GM12878 (cell line): ENCODE measurements at regions not wholly inside any gene's neighbourhood (a gene's known extent, or its start where the extent isn't known, plus 50 kb on each side); places are given as distances from the start of the nearest gene placed in this dataset.

ENCODE experiments used
- ATAC-seq: fragments of 200-7000 bp; cut with Tn5 transposase; 3 replicates; pipeline ENCODE4 v1.9.1; 2020; ENCODE audit warnings: mild to moderate bottlenecking, moderate library complexity
- BruUV-seq: library from RNA; stranded (reverse); fragments of 400-500 nt; replicated peaks from 2 replicates; lab custom pipeline; 2021; lab: Mats Ljungman, UMichigan
- CTCF ChIA-PET: fragments of 300-600 bp; sonication (Branson Sonifier 250); formaldehyde crosslinking; extraction: SDS; loops from one replicate; lab custom pipeline; 2021; ENCODE audit warnings: inconsistent platforms; lab: Yijun Ruan, JAX
- POLR2A ChIA-PET: fragments of 350-600 bp; formaldehyde crosslinking; extraction: SDS; loops from one replicate; lab custom pipeline; 2021; ENCODE audit warnings: inconsistent platforms; lab: Charles Lee
- RAD21 ChIA-PET: fragments of 300-600 bp; sonication (Branson Sonifier 250); formaldehyde crosslinking; loops from one replicate; lab custom pipeline; 2023; ENCODE audit warnings: antibody characterized with exemption; ENCODE audit not compliant: unreplicated experiment; lab: Charles Lee
- SMC1A ChIA-PET: fragments of 300-600 bp; sonication (Branson Sonifier 250); formaldehyde crosslinking; loops from one replicate; lab custom pipeline; 2023; ENCODE audit not compliant: unreplicated experiment, uncharacterized antibody; lab: Charles Lee
- DNase-seq: peaks from one replicate; pipeline ENCODE4 v3.0.0-alpha.2; 2011; ENCODE audit warnings: low read depth, low spot score
- FAIRE-seq: peaks from 3 replicates; lab custom pipeline; 2011; peaks lifted over from hg19 to GRCh38; lab: Jason Lieb, UNC
- H2AFZ ChIP-seq: 2 replicates; pipeline ENCODE4 v1.6.0; 2011; ENCODE audit warnings: low read depth, low read length, control low read depth; ENCODE audit not compliant: control insufficient read depth
- H3K27ac ChIP-seq: 2 replicates; pipeline ENCODE4 v1.5.1; 2011; ENCODE audit warnings: control low read depth; ENCODE audit not compliant: control insufficient read depth, insufficient read depth
- H3K27me3 ChIP-seq, 2 experiments: replicated peaks in 1 of 2; 2 replicates each; pipeline versions ENCODE4 v1.6.0 to v1.6.1; 2011; ENCODE audit warnings: low read length in 1 of 2; ENCODE audit not compliant: control insufficient read depth in 2 of 2, insufficient read depth in 2 of 2
- H3K36me3 ChIP-seq, 2 experiments: 2 replicates each; pipeline ENCODE4 v1.5.1; 2011; ENCODE audit warnings: low read length in 1 of 2; ENCODE audit not compliant: control insufficient read depth in 2 of 2, insufficient read depth in 2 of 2
- H3K4me1 ChIP-seq: 2 replicates; pipeline ENCODE4 v1.6.1; 2011; ENCODE audit warnings: mild to moderate bottlenecking, low read length, moderate library complexity, mixed read lengths; ENCODE audit not compliant: control insufficient read depth, insufficient read depth
- H3K4me2 ChIP-seq: 2 replicates; pipeline ENCODE4 v1.6.0; 2011; ENCODE audit warnings: control low read depth; ENCODE audit not compliant: control insufficient read depth, insufficient read depth
- H3K4me3 ChIP-seq: fragments of 200-600 bp; sonication (generic); 2 replicates; pipeline ENCODE4 v1.5.1; 2016
- H3K79me2 ChIP-seq: 2 replicates; pipeline ENCODE4 v1.6.0; 2011; ENCODE audit warnings: low read length; ENCODE audit not compliant: control insufficient read depth, insufficient read depth
- H3K9ac ChIP-seq: 2 replicates; pipeline ENCODE4 v1.8.0; 2011; ENCODE audit warnings: low read length, control low read depth, mixed read lengths; ENCODE audit not compliant: control insufficient read depth, insufficient read depth
- H3K9me3 ChIP-seq: replicated peaks from 3 replicates; pipeline ENCODE4 v1.5.1; 2011; ENCODE audit warnings: mild to moderate bottlenecking, low read length; ENCODE audit not compliant: control insufficient read depth, insufficient read depth
- H4K20me1 ChIP-seq: 2 replicates; pipeline ENCODE4 v1.6.0; 2011; ENCODE audit not compliant: control insufficient read depth, insufficient read depth
- FOS ChIP-seq: IDR thresholded peaks from 3 replicates; pipeline ENCODE4 v1.6.1; 2011; ENCODE audit warnings: borderline replicate concordance; ENCODE audit not compliant: insufficient read length; ENCODE audit errors: extremely low read depth
- PML ChIP-seq: IDR thresholded peaks from 2 replicates; pipeline ENCODE4 v1.6.1; 2012; ENCODE audit warnings: low read length, inconsistent platforms
- RAD21 ChIP-seq: IDR thresholded peaks from 2 replicates; pipeline ENCODE4 v1.6.1; 2011; ENCODE audit warnings: mild to moderate bottlenecking, low read depth, low read length, moderate library complexity; ENCODE audit not compliant: insufficient read depth
- SMARCA5 ChIP-seq: fragments of 450-650 bp; IDR thresholded peaks from 2 replicates; pipeline ENCODE4 v1.6.1; 2017; ENCODE audit warnings: mild to moderate bottlenecking
- SRF ChIP-seq, 2 experiments: IDR thresholded peaks; 2 replicates each; pipeline ENCODE4 v1.6.1; 2011; ENCODE audit warnings: low read depth in 2 of 2, low read length in 2 of 2, mild to moderate bottlenecking in 1 of 2, moderate library complexity in 1 of 2
- STAT1 ChIP-seq: fragments of 450-650 bp; conservative IDR thresholded peaks from 2 replicates; pipeline ENCODE4 v1.6.1; 2014; ENCODE audit warnings: antibody characterized with exemption, mild to moderate bottlenecking
- WGBS: methylation state at CpG from one replicate; pipeline ENCODE4 v1.1.6; 2016; ENCODE audit warnings: low lambda C conversion rate; ENCODE audit not compliant: insufficient replicate concordance, insufficient coverage; ENCODE audit errors: missing lambda C conversion rate; 5-methylcytosine and 5-hydroxymethylcytosine counted together
- in situ Hi-C: fragments of 300-500 bp; cut with MboI; formaldehyde crosslinking; loops from 9 replicates; pipeline ENCODE4 v1.14.3; 2018; ENCODE audit warnings: mixed read lengths
- intact Hi-C: fragments of 100-400 bp; cut with micrococcal nuclease; formaldehyde crosslinking; loops from one replicate; pipeline ENCODE4 v1.14.2; 2022; ENCODE audit not compliant: unreplicated experiment
- TF ChIP-seq, protein P1 (sequence below), 3 experiments: IDR thresholded peaks in 2 of 3; conservative IDR thresholded peaks in 1 of 3; 2 replicates each; pipeline ENCODE4 v1.5.1; 2011; ENCODE audit warnings: low read depth in 3 of 3, low read length in 3 of 3, mild to moderate bottlenecking in 3 of 3, control low read depth in 2 of 3, moderate library complexity in 2 of 3, inconsistent platforms in 1 of 3, mixed read lengths in 1 of 3; ENCODE audit not compliant: control insufficient read depth in 2 of 3, insufficient read depth in 1 of 3; ENCODE audit errors: extremely low read depth in 1 of 3
- TF ChIP-seq, protein P2 (sequence below): fragments of 450-650 bp; conservative IDR thresholded peaks from 2 replicates; pipeline ENCODE4 v1.6.1; 2017; ENCODE audit warnings: mild to moderate bottlenecking, moderate library complexity
- TF ChIP-seq, protein P3 (sequence below): IDR thresholded peaks from 2 replicates; pipeline ENCODE4 v1.6.1; 2012; ENCODE audit warnings: mild to moderate bottlenecking, low read depth, low read length

DNA sequence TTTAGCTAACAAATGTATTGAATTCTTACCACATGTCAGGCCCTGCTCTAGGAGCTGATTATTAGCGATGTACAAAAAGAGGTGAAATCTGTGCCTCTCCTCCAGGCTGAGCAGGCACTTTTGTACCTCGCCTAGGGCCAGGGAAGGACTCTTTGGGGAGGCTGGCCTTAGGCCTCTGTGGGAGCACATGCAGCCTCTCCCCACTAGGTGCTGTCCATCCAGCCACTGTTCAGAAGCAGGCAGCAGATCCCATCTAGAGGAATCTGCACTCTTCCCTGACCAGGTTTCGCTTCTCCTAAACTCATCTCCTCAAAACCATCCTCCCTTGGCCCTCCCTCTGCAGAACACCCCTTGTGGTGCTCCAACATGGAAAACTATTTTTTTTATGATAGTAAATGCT is 51.9 kb upstream of the WT1 start:
- no peak overlapping the region for H3K4me2 ChIP-seq
- no peaks in the 10 kb centered on the region for H3K27me3 ChIP-seq
- H3K36me3 ChIP-seq, result no peaks in the 10 kb centered on the region
- WGBS, result 65% methylated on average over 3 of the region's 3 CpGs
- TF ChIP-seq RAD21 (0 out of 2 replicates have a peak, but pooled peaks have one; percentile 5), PML (no peak)
- TF ChIP-seq, protein P1, sequence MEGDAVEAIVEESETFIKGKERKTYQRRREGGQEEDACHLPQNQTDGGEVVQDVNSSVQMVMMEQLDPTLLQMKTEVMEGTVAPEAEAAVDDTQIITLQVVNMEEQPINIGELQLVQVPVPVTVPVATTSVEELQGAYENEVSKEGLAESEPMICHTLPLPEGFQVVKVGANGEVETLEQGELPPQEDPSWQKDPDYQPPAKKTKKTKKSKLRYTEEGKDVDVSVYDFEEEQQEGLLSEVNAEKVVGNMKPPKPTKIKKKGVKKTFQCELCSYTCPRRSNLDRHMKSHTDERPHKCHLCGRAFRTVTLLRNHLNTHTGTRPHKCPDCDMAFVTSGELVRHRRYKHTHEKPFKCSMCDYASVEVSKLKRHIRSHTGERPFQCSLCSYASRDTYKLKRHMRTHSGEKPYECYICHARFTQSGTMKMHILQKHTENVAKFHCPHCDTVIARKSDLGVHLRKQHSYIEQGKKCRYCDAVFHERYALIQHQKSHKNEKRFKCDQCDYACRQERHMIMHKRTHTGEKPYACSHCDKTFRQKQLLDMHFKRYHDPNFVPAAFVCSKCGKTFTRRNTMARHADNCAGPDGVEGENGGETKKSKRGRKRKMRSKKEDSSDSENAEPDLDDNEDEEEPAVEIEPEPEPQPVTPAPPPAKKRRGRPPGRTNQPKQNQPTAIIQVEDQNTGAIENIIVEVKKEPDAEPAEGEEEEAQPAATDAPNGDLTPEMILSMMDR (IDR thresholded peaks at IDR 0.05 in 2 of 3, conservative IDR thresholded peaks at IDR 0.05 in 1 of 3; ENCODE audit: control insufficient read depth in 2 of 3, extremely low read depth in 1 of 3, insufficient read depth in 1 of 3, low read depth in 3 of 3, low read length in 3 of 3), result peak in 2 of 3 experiments; percentile 25 to 31; a peak in 2 of 6 replicates
- H3K9me3 ChIP-seq, result no peaks in the 10 kb centered on the region
- H3K79me2 ChIP-seq, result no peaks in the 10 kb centered on the region
- POLR2A ChIA-PET, result no interaction called here
- intact Hi-C loops (no loop called here), in situ Hi-C loops (no loop called here)
- BruUV-seq, result no TSS peak
- RAD21 ChIA-PET, result interaction anchor here (1.0 kb wide), 1 partner anchor 68 kb away, joined by 3 read pairs; no protein-coding TSS in a partner anchor
- no peak for FAIRE-seq
- no peaks in the 10 kb centered on the region for H4K20me1 ChIP-seq
- H3K9ac ChIP-seq, result no peak overlapping the region
- no peaks in the 10 kb centered on the region for H3K4me1 ChIP-seq
- H3K4me3 ChIP-seq, result no peak overlapping the region
- SMC1A ChIA-PET, result no interaction called here
- no peak overlapping the region for H3K27ac ChIP-seq
- no peak overlapping the region for H2AFZ ChIP-seq
- CTCF ChIA-PET, result interaction anchor here (0.6 kb wide), 1 partner anchor 62 kb away, joined by 3 read pairs; no protein-coding TSS in a partner anchor
- ATAC-seq, result peak; percentile 57
- no peak for DNase-seq

DNA sequence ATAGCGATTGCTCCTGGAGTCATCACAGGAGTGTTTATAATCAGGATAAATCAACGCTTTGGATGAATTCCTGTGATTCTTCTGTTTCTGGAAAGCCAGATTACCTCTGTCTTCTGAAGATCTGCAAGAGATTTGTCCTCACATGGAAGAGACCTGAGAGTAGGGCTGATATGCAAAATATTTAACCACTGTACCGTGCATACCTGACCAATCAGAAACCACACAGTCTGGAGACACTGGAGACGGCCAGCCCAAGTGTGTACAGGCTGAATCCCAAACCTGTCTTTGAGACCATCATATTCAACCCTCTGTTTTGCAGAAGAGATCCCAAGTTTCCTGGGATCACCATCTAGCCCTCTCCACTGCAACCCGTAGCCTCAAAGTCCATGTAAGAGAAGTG is 50.4 kb upstream of the WT1 start:
- Histone ChIP-seq H3K4me3 (no peak overlapping the region), H4K20me1 (no peaks in the 10 kb centered on the region), H3K27me3 (no peaks in the 10 kb centered on the region; a peak in 1 of 4 replicates), H2AFZ (no peak overlapping the region), H3K4me2 (no peak overlapping the region), H3K27ac (no peak overlapping the region), H3K4me1 (no peaks in the 10 kb centered on the region), H3K79me2 (no peaks in the 10 kb centered on the region), H3K9ac (no peak overlapping the region), H3K9me3 (no peaks in the 10 kb centered on the region), H3K36me3 (no peaks in the 10 kb centered on the region)
- in situ Hi-C loops (no loop called here), intact Hi-C loops (no loop called here)
- ChIA-PET CTCF (no interaction called here), POLR2A (no interaction called here), SMC1A (no interaction called here), RAD21 (no interaction called here)
- FAIRE-seq (no peak), ATAC-seq (no peak), DNase-seq (no peak)
- BruUV-seq, result no TSS peak
- 26% methylated on average over 5 of the region's 5 CpGs for WGBS
- TF ChIP-seq, protein P2, sequence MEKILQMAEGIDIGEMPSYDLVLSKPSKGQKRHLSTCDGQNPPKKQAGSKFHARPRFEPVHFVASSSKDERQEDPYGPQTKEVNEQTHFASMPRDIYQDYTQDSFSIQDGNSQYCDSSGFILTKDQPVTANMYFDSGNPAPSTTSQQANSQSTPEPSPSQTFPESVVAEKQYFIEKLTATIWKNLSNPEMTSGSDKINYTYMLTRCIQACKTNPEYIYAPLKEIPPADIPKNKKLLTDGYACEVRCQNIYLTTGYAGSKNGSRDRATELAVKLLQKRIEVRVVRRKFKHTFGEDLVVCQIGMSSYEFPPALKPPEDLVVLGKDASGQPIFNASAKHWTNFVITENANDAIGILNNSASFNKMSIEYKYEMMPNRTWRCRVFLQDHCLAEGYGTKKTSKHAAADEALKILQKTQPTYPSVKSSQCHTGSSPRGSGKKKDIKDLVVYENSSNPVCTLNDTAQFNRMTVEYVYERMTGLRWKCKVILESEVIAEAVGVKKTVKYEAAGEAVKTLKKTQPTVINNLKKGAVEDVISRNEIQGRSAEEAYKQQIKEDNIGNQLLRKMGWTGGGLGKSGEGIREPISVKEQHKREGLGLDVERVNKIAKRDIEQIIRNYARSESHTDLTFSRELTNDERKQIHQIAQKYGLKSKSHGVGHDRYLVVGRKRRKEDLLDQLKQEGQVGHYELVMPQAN, result no peak
- TF ChIP-seq SRF (IDR thresholded peaks at IDR 0.05; ENCODE audit: low read depth in 2 of 2, low read length in 2 of 2) (no peak), FOS (no peak), STAT1 (no peak), SMARCA5 (no peak)
- TF ChIP-seq, protein P3, sequence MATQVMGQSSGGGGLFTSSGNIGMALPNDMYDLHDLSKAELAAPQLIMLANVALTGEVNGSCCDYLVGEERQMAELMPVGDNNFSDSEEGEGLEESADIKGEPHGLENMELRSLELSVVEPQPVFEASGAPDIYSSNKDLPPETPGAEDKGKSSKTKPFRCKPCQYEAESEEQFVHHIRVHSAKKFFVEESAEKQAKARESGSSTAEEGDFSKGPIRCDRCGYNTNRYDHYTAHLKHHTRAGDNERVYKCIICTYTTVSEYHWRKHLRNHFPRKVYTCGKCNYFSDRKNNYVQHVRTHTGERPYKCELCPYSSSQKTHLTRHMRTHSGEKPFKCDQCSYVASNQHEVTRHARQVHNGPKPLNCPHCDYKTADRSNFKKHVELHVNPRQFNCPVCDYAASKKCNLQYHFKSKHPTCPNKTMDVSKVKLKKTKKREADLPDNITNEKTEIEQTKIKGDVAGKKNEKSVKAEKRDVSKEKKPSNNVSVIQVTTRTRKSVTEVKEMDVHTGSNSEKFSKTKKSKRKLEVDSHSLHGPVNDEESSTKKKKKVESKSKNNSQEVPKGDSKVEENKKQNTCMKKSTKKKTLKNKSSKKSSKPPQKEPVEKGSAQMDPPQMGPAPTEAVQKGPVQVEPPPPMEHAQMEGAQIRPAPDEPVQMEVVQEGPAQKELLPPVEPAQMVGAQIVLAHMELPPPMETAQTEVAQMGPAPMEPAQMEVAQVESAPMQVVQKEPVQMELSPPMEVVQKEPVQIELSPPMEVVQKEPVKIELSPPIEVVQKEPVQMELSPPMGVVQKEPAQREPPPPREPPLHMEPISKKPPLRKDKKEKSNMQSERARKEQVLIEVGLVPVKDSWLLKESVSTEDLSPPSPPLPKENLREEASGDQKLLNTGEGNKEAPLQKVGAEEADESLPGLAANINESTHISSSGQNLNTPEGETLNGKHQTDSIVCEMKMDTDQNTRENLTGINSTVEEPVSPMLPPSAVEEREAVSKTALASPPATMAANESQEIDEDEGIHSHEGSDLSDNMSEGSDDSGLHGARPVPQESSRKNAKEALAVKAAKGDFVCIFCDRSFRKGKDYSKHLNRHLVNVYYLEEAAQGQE, result no peak
